NT2/D1 (cell line): ENCODE measurements at regions not wholly inside any gene's neighbourhood (a gene's known extent, or its start where the extent isn't known, plus 50 kb on each side); places are given as distances from the start of the nearest gene placed in this dataset.

Experiments used
- SUZ12 ChIP-seq: IDR thresholded peaks from 2 replicates; pipeline ENCODE4 v1.6.1; 2011; ENCODE audit not compliant: insufficient read length, insufficient read depth; ENCODE audit errors: extremely low read depth
- YY1 ChIP-seq: IDR thresholded peaks from 2 replicates; pipeline ENCODE4 v1.6.1; 2011; ENCODE audit not compliant: insufficient read length, insufficient read depth
- ZNF274 ChIP-seq: IDR thresholded peaks from 2 replicates; pipeline ENCODE4 v1.6.1; 2011; ENCODE audit warnings: mild to moderate bottlenecking, low read depth, low read length

- TF ChIP-seq SUZ12 = no peak
- no peak for TF ChIP-seq YY1
- TF ChIP-seq ZNF274 = no peak
Observed at GRCh38 chr6:165146456-165146855, 162.9 kb downstream of the C6orf118 start.
